Uterus (tissue), 3 donors: ENCODE measurements at regions not wholly inside any gene's neighbourhood (a gene's known extent, or its start where the extent isn't known, plus 50 kb on each side); places are given as distances from the start of the nearest gene placed in this dataset.

Experiments used
- DNase-seq, 2 donors: peaks; one replicate each; pipeline ENCODE4 v3.0.0-alpha.2; 2019 to 2020
- H3K27ac ChIP-seq, 2 donors: fragments of 200-600 bp; sonication (generic); 1 replicate in 1 of 2; 2 replicates in 1 of 2; pipeline ENCODE4 v1.5.1; 2016 to 2018
- H3K27me3 ChIP-seq, 2 donors: fragments of 200-600 bp; sonication (generic); one replicate each; pipeline ENCODE4 v1.5.1; 2018 to 2019; ENCODE audit warnings: control low read depth in 1 of 2
- H3K36me3 ChIP-seq, 2 donors: fragments of 200-600 bp; sonication (generic); one replicate each; pipeline ENCODE4 v1.5.1; 2019; ENCODE audit warnings: control low read depth in 1 of 2
- H3K4me1 ChIP-seq, 2 donors: fragments of 200-600 bp; sonication (generic); one replicate each; pipeline ENCODE4 v1.5.1; 2018 to 2019; ENCODE audit warnings: control low read depth in 1 of 2
- H3K4me3 ChIP-seq, 2 donors: fragments of 200-600 bp; sonication (generic); 1 replicate in 1 of 2; 2 replicates in 1 of 2; pipeline ENCODE4 v1.5.1; 2018 to 2019; ENCODE audit warnings: mild to moderate bottlenecking in 1 of 2
- H3K9me3 ChIP-seq, 2 donors: fragments of 200-600 bp; sonication (generic); one replicate each; pipeline ENCODE4 v1.5.1; 2019; ENCODE audit warnings: control low read depth in 1 of 2
- CTCF ChIP-seq, 4 experiments: fragments of 200-600 bp in 2 of 4; fragments of 450-650 bp in 2 of 4; sonication (generic) in 2 of 4; IDR thresholded peaks; one replicate each; pipeline ENCODE4 v1.5.1; 2016 to 2019; ENCODE audit warnings: antibody characterized with exemption in 4 of 4, mild to moderate bottlenecking in 2 of 4, moderate library complexity in 1 of 4
- POLR2A ChIP-seq, 2 donors: fragments of 450-650 bp; IDR thresholded peaks; one replicate each; pipeline ENCODE4 v1.6.1; 2016; ENCODE audit warnings: antibody characterized with exemption in 2 of 2, mild to moderate bottlenecking in 1 of 2, moderate library complexity in 1 of 2
- intact Hi-C: fragments of 100-400 bp; cut with DNase I; formaldehyde crosslinking; loops from one replicate; pipeline ENCODE4 v1.15.1; 2023; ENCODE audit warnings: low total_unique reads
- donor health status: DM: yes; HTN: yes; CAD: no.

- DNase-seq, result no peak
- H3K27me3 ChIP-seq, result peaks cover 0 to 8% of the 10 kb centered on the region in 2 donors
- intact Hi-C loops, result no loop called here
- no peaks in the 10 kb centered on the region for H3K9me3 ChIP-seq
- H3K4me3 ChIP-seq, result no peak overlapping the region
- no peak for TF ChIP-seq CTCF (IDR thresholded peaks at IDR 0.05)
- no peak for TF ChIP-seq POLR2A (IDR thresholded peaks at IDR 0.05)
- H3K36me3 ChIP-seq, result no peaks in the 10 kb centered on the region
- no peaks in the 10 kb centered on the region for H3K4me1 ChIP-seq
- H3K27ac ChIP-seq, result no peak overlapping the region
Measured at GRCh38 chr1:38581396-38581795, 278.2 kb downstream of the RRAGC start.

- peaks cover 0 to 8% of the 10 kb centered on the region in 2 donors for H3K27me3 ChIP-seq
- no peak for TF ChIP-seq CTCF (IDR thresholded peaks at IDR 0.05)
- TF ChIP-seq POLR2A (IDR thresholded peaks at IDR 0.05), result no peak
- intact Hi-C loops, result no loop called here
- H3K4me3 ChIP-seq, result no peak overlapping the region
- H3K27ac ChIP-seq, result no peak overlapping the region
- H3K4me1 ChIP-seq, result no peaks in the 10 kb centered on the region
- H3K36me3 ChIP-seq, result no peaks in the 10 kb centered on the region
- DNase-seq, result no peak
- no peaks in the 10 kb centered on the region for H3K9me3 ChIP-seq
Measured at GRCh38 chr1:38580594-38580993, 279.0 kb downstream of the RRAGC start.

GRCh38 chr1:38579056-38579455 lies 280.5 kb downstream of the RRAGC start:
- no peaks in the 10 kb centered on the region for H3K4me1 ChIP-seq
- no peak overlapping the region for H3K27ac ChIP-seq
- intact Hi-C loops, result no loop called here
- H3K4me3 ChIP-seq, result no peak overlapping the region
- DNase-seq, result no peak
- peaks cover 0 to 8% of the 10 kb centered on the region in 2 donors for H3K27me3 ChIP-seq
- TF ChIP-seq POLR2A (IDR thresholded peaks at IDR 0.05) (no peak), CTCF (IDR thresholded peaks at IDR 0.05) (no peak)
- no peaks in the 10 kb centered on the region for H3K36me3 ChIP-seq
- H3K9me3 ChIP-seq, result no peaks in the 10 kb centered on the region

GRCh38 chr1:38578271-38578951 lies 281.2 kb downstream of the RRAGC start:
- no peak overlapping the region for H3K27ac ChIP-seq
- H3K27me3 ChIP-seq, result peaks cover 0 to 8% of the 10 kb centered on the region in 2 donors
- no peak for DNase-seq
- intact Hi-C loops, result no loop called here
- H3K4me3 ChIP-seq, result no peak overlapping the region
- H3K4me1 ChIP-seq, result no peaks in the 10 kb centered on the region
- no peaks in the 10 kb centered on the region for H3K9me3 ChIP-seq
- H3K36me3 ChIP-seq, result no peaks in the 10 kb centered on the region
- no peak for TF ChIP-seq POLR2A (IDR thresholded peaks at IDR 0.05)
- no peak for TF ChIP-seq CTCF (IDR thresholded peaks at IDR 0.05)

GRCh38 chr1:38577937-38578270 lies 281.7 kb downstream of the RRAGC start:
- H3K4me3 ChIP-seq, result no peak overlapping the region
- H3K4me1 ChIP-seq, result no peaks in the 10 kb centered on the region

More at GRCh38 chr1:38577937-38578270, 281.7 kb downstream of the RRAGC start:
- no peak for DNase-seq
- Histone ChIP-seq H3K27ac (no peak overlapping the region), H3K27me3 (peaks cover 0 to 8% of the 10 kb centered on the region in 2 donors), H3K36me3 (no peaks in the 10 kb centered on the region), H3K9me3 (no peaks in the 10 kb centered on the region)
- intact Hi-C loops, result no loop called here
- TF ChIP-seq CTCF (IDR thresholded peaks at IDR 0.05) (no peak), POLR2A (IDR thresholded peaks at IDR 0.05) (no peak)
